HepG2 (cell line): ENCODE measurements at regions not wholly inside any gene's neighbourhood (a gene's known extent, or its start where the extent isn't known, plus 50 kb on each side); places are given as distances from the start of the nearest gene placed in this dataset.

ENCODE experiments used
- DRAP1 ChIP-seq: IDR thresholded peaks from 2 replicates; pipeline ENCODE4 v1.6.1; 2016; ENCODE audit warnings: missing genetic modification reagents, missing compliant biosample characterization
- ELF3 ChIP-seq: IDR thresholded peaks from 2 replicates; pipeline ENCODE4 v1.6.1; 2016; ENCODE audit warnings: missing genetic modification reagents, missing compliant biosample characterization
- HNF4A ChIP-seq: sonication (generic); formaldehyde crosslinking; IDR thresholded peaks from 2 replicates; pipeline ENCODE4 v1.4.0; 2020; ENCODE audit warnings: missing genetic modification reagents
- MAFK ChIP-seq, 2 experiments: IDR thresholded peaks in 1 of 2; conservative IDR thresholded peaks in 1 of 2; 2 replicates each; pipeline ENCODE4 v1.6.1; 2011; ENCODE audit warnings: improper control_type of control experiment in 2 of 2, low read length in 2 of 2
- MED1 ChIP-seq: sonication (generic); formaldehyde crosslinking; IDR thresholded peaks from 2 replicates; pipeline ENCODE4 v1.4.0; 2020; ENCODE audit warnings: missing genetic modification reagents
- RARA ChIP-seq: IDR thresholded peaks from 2 replicates; pipeline ENCODE4 v1.6.1; 2016; ENCODE audit warnings: missing genetic modification reagents, missing compliant biosample characterization
- RXRB ChIP-seq: IDR thresholded peaks from 2 replicates; pipeline ENCODE4 v1.6.1; 2016; ENCODE audit warnings: borderline replicate concordance, missing genetic modification reagents, missing compliant biosample characterization
- SOX5 ChIP-seq: IDR thresholded peaks from 2 replicates; pipeline ENCODE4 v1.6.1; 2016; ENCODE audit warnings: borderline replicate concordance
- ZBTB43 ChIP-seq: sonication (generic); formaldehyde crosslinking; conservative IDR thresholded peaks from 2 replicates; pipeline ENCODE4 v1.4.0; 2020; ENCODE audit warnings: missing genetic modification reagents
- ZMYM4 ChIP-seq: sonication (generic); formaldehyde crosslinking; IDR thresholded peaks from 2 replicates; pipeline ENCODE4 v1.8.1; 2023; ENCODE audit warnings: mild to moderate bottlenecking, missing genetic modification reagents
- ZNF687 ChIP-seq: sonication (generic); formaldehyde crosslinking; IDR thresholded peaks from 2 replicates; pipeline ENCODE4 v1.5.1; 2020; ENCODE audit warnings: mild to moderate bottlenecking, missing genetic modification reagents, moderate library complexity
- TF ChIP-seq, protein P1 (sequence below): sonication (generic); formaldehyde crosslinking; IDR thresholded peaks from 2 replicates; pipeline ENCODE4 v1.4.0; 2020; ENCODE audit warnings: missing genetic modification reagents, borderline replicate concordance
- TF ChIP-seq, protein P2 (sequence below): sonication (generic); formaldehyde crosslinking; IDR thresholded peaks from 2 replicates; pipeline ENCODE4 v1.5.1; 2020; ENCODE audit warnings: missing genetic modification reagents, mild to moderate bottlenecking, borderline replicate concordance
- TF ChIP-seq, protein P3 (sequence below): sonication (generic); formaldehyde crosslinking; IDR thresholded peaks from 2 replicates; pipeline ENCODE4 v1.5.0; 2020; ENCODE audit warnings: mild to moderate bottlenecking, missing genetic modification reagents

GRCh38 chr17:72392056-72393010 lies 271.5 kb downstream of the SOX9 start (continued):
- TF ChIP-seq RARA (CRISPR knock-in tag) (peak; percentile 81), MED1 (peak; percentile 61), HNF4A (CRISPR knock-in tag) (peak; percentile 52), ELF3 (no peak), ZNF687 (CRISPR knock-in tag) (peak; percentile 69), MAFK (conservative IDR thresholded peaks at IDR 0.05 in 1 of 2, IDR thresholded peaks at IDR 0.05 in 1 of 2; ENCODE audit: low read length in 2 of 2) (peak; percentile 63 to 78), ZMYM4 (peak; percentile 30; the same call in 1 of the 2 replicates), ZBTB43 (CRISPR knock-in tag) (no peak), DRAP1 (CRISPR knock-in tag) (0 out of 2 replicates have a peak, but pooled peaks have one; percentile 21), SOX5 (CRISPR knock-in tag) (peak; percentile 18; the same call in 1 of the 2 replicates), RXRB (CRISPR knock-in tag) (peak; percentile 50; the same call in 1 of the 2 replicates)
- TF ChIP-seq, protein P1, sequence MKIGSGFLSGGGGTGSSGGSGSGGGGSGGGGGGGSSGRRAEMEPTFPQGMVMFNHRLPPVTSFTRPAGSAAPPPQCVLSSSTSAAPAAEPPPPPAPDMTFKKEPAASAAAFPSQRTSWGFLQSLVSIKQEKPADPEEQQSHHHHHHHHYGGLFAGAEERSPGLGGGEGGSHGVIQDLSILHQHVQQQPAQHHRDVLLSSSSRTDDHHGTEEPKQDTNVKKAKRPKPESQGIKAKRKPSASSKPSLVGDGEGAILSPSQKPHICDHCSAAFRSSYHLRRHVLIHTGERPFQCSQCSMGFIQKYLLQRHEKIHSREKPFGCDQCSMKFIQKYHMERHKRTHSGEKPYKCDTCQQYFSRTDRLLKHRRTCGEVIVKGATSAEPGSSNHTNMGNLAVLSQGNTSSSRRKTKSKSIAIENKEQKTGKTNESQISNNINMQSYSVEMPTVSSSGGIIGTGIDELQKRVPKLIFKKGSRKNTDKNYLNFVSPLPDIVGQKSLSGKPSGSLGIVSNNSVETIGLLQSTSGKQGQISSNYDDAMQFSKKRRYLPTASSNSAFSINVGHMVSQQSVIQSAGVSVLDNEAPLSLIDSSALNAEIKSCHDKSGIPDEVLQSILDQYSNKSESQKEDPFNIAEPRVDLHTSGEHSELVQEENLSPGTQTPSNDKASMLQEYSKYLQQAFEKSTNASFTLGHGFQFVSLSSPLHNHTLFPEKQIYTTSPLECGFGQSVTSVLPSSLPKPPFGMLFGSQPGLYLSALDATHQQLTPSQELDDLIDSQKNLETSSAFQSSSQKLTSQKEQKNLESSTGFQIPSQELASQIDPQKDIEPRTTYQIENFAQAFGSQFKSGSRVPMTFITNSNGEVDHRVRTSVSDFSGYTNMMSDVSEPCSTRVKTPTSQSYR (CRISPR knock-in tag), result peak; percentile 35; the same call in 1 of the 2 replicates
- TF ChIP-seq, protein P2, sequence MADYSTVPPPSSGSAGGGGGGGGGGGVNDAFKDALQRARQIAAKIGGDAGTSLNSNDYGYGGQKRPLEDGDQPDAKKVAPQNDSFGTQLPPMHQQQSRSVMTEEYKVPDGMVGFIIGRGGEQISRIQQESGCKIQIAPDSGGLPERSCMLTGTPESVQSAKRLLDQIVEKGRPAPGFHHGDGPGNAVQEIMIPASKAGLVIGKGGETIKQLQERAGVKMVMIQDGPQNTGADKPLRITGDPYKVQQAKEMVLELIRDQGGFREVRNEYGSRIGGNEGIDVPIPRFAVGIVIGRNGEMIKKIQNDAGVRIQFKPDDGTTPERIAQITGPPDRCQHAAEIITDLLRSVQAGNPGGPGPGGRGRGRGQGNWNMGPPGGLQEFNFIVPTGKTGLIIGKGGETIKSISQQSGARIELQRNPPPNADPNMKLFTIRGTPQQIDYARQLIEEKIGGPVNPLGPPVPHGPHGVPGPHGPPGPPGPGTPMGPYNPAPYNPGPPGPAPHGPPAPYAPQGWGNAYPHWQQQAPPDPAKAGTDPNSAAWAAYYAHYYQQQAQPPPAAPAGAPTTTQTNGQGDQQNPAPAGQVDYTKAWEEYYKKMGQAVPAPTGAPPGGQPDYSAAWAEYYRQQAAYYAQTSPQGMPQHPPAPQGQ (CRISPR knock-in tag), result no peak
- TF ChIP-seq, protein P3, sequence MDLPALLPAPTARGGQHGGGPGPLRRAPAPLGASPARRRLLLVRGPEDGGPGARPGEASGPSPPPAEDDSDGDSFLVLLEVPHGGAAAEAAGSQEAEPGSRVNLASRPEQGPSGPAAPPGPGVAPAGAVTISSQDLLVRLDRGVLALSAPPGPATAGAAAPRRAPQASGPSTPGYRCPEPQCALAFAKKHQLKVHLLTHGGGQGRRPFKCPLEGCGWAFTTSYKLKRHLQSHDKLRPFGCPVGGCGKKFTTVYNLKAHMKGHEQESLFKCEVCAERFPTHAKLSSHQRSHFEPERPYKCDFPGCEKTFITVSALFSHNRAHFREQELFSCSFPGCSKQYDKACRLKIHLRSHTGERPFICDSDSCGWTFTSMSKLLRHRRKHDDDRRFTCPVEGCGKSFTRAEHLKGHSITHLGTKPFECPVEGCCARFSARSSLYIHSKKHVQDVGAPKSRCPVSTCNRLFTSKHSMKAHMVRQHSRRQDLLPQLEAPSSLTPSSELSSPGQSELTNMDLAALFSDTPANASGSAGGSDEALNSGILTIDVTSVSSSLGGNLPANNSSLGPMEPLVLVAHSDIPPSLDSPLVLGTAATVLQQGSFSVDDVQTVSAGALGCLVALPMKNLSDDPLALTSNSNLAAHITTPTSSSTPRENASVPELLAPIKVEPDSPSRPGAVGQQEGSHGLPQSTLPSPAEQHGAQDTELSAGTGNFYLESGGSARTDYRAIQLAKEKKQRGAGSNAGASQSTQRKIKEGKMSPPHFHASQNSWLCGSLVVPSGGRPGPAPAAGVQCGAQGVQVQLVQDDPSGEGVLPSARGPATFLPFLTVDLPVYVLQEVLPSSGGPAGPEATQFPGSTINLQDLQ (CRISPR knock-in tag), result no peak
